Ectodermal cell (in vitro differentiated cells): ENCODE measurements at regions not wholly inside any gene's neighbourhood (a gene's known extent, or its start where the extent isn't known, plus 50 kb on each side); places are given as distances from the start of the nearest gene placed in this dataset.

Experiments
- H3K27ac ChIP-seq: 2 replicates; pipeline ENCODE4 v1.7.0; 2013; ENCODE audit warnings: mild to moderate bottlenecking, low read depth, low read length; ENCODE audit not compliant: insufficient read depth, poor library complexity, severe bottlenecking
- H3K27me3 ChIP-seq: 2 replicates; pipeline ENCODE4 v1.7.0; 2013; ENCODE audit warnings: mild to moderate bottlenecking, low read length; ENCODE audit not compliant: insufficient read depth, control insufficient read depth, poor library complexity, severe bottlenecking
- H3K36me3 ChIP-seq: one replicate; pipeline ENCODE4 v1.7.0; 2013; ENCODE audit warnings: low read length; ENCODE audit not compliant: control insufficient read depth, insufficient read depth
- H3K4me1 ChIP-seq: one replicate; pipeline ENCODE4 v1.7.0; 2013; ENCODE audit warnings: low read length; ENCODE audit not compliant: control insufficient read depth, insufficient read depth
- H3K4me3 ChIP-seq: 2 replicates; pipeline ENCODE4 v1.7.0; 2013; ENCODE audit warnings: low read depth, low read length, control low read depth; ENCODE audit not compliant: insufficient read depth
- H3K9me3 ChIP-seq: 2 replicates; pipeline ENCODE4 v1.7.0; 2013; ENCODE audit warnings: mild to moderate bottlenecking, low read length, moderate library complexity; ENCODE audit not compliant: control insufficient read depth
- WGBS, 2 experiments: methylation state at CpG; one replicate each; pipeline ENCODE4 v1.1.7; 2013; ENCODE audit warnings: missing lambda C conversion rate in 2 of 2; 5-methylcytosine and 5-hydroxymethylcytosine counted together

GRCh38 chr2:238568455-238569440 lies 142.0 kb downstream of the ASB1 start:
- Histone ChIP-seq H3K4me3 (no peak overlapping the region), H3K27ac (no peak overlapping the region), H3K4me1 (peaks cover 6% of the 10 kb centered on the region), H3K9me3 (no peaks in the 10 kb centered on the region), H3K36me3 (no peaks in the 10 kb centered on the region), H3K27me3 (no peaks in the 10 kb centered on the region)
- 92 to 93% methylated on average over 27 of the region's 27 CpGs for WGBS, 2 experiments

GRCh38 chr2:238569507-238570195 lies 142.9 kb downstream of the ASB1 start:
- Histone ChIP-seq H3K4me3 (no peak overlapping the region), H3K4me1 (peaks cover 6% of the 10 kb centered on the region), H3K27ac (no peak overlapping the region), H3K9me3 (no peaks in the 10 kb centered on the region), H3K27me3 (no peaks in the 10 kb centered on the region), H3K36me3 (no peaks in the 10 kb centered on the region)
- WGBS, 2 experiments, result 95% methylated on average over 25 of the region's 25 CpGs

- H3K36me3 ChIP-seq, result no peaks in the 10 kb centered on the region
- H3K9me3 ChIP-seq, result no peaks in the 10 kb centered on the region
- no peak overlapping the region for H3K27ac ChIP-seq
- H3K4me1 ChIP-seq, result peaks cover 6% of the 10 kb centered on the region
- H3K27me3 ChIP-seq, result no peaks in the 10 kb centered on the region
- WGBS, 2 experiments, result 93% methylated on average over 10 of the region's 10 CpGs
- H3K4me3 ChIP-seq, result no peak overlapping the region
Observed at GRCh38 chr2:238570391-238570790, 143.7 kb downstream of the ASB1 start.

GRCh38 chr2:238570926-238571325 lies 144.2 kb downstream of the ASB1 start:
- H3K27ac ChIP-seq, result no peak overlapping the region
- no peak overlapping the region for H3K4me3 ChIP-seq
- no peaks in the 10 kb centered on the region for H3K9me3 ChIP-seq
- 93 to 94% methylated on average over 17 of the region's 17 CpGs for WGBS, 2 experiments
- H3K4me1 ChIP-seq, result peaks cover 6% of the 10 kb centered on the region
- no peaks in the 10 kb centered on the region for H3K36me3 ChIP-seq
- H3K27me3 ChIP-seq, result no peaks in the 10 kb centered on the region

- WGBS, 2 experiments, result 89 to 91% methylated on average over 14 of the region's 14 CpGs
- H3K4me1 ChIP-seq, result peaks cover 6% of the 10 kb centered on the region
- H3K27ac ChIP-seq, result no peak overlapping the region
- H3K4me3 ChIP-seq, result no peak overlapping the region
- H3K9me3 ChIP-seq, result no peaks in the 10 kb centered on the region
- H3K36me3 ChIP-seq, result no peaks in the 10 kb centered on the region
- H3K27me3 ChIP-seq, result no peaks in the 10 kb centered on the region
Observed at GRCh38 chr2:238571661-238572372, 145.1 kb downstream of the ASB1 start.

GRCh38 chr2:238573065-238573778 lies 146.5 kb downstream of the ASB1 start:
- Histone ChIP-seq H3K27ac (no peak overlapping the region), H3K9me3 (no peaks in the 10 kb centered on the region), H3K36me3 (no peaks in the 10 kb centered on the region), H3K27me3 (no peaks in the 10 kb centered on the region), H3K4me1 (peaks cover 2% of the 10 kb centered on the region), H3K4me3 (no peak overlapping the region)
- WGBS, 2 experiments, result 83% methylated on average over 9 of the region's 9 CpGs

GRCh38 chr2:238573916-238574315 lies 147.2 kb downstream of the ASB1 start:
- Histone ChIP-seq H3K9me3 (no peaks in the 10 kb centered on the region), H3K4me1 (no peaks in the 10 kb centered on the region), H3K36me3 (no peaks in the 10 kb centered on the region), H3K27me3 (no peaks in the 10 kb centered on the region), H3K4me3 (no peak overlapping the region), H3K27ac (no peak overlapping the region)
- WGBS, 2 experiments, result 87 to 89% methylated on average over 12 of the region's 12 CpGs

GRCh38 chr2:238574490-238575271 lies 148.0 kb downstream of the ASB1 start:
- WGBS, 2 experiments, result 85 to 86% methylated on average over 17 of the region's 17 CpGs
- Histone ChIP-seq H3K4me1 (no peaks in the 10 kb centered on the region), H3K27me3 (no peaks in the 10 kb centered on the region)

GRCh38 chr2:238576674-238577073 lies 149.9 kb downstream of the ASB1 start:
- Histone ChIP-seq H3K27me3 (no peaks in the 10 kb centered on the region), H3K27ac (no peak overlapping the region), H3K9me3 (no peaks in the 10 kb centered on the region), H3K4me3 (no peak overlapping the region), H3K36me3 (no peaks in the 10 kb centered on the region), H3K4me1 (no peaks in the 10 kb centered on the region)
- 77 to 85% methylated on average over 3 of the region's 3 CpGs for WGBS, 2 experiments

More at GRCh38 chr2:238574490-238575271, 148.0 kb downstream of the ASB1 start:
- no peaks in the 10 kb centered on the region for H3K9me3 ChIP-seq
- no peaks in the 10 kb centered on the region for H3K36me3 ChIP-seq
- no peak overlapping the region for H3K27ac ChIP-seq
- no peak overlapping the region for H3K4me3 ChIP-seq
